ENCODE measurements at regions not wholly inside any gene's neighbourhood (a gene's known extent, or its start where the extent isn't known, plus 50 kb on each side); places are given as distances from the start of the nearest gene placed in this dataset.

DNA sequence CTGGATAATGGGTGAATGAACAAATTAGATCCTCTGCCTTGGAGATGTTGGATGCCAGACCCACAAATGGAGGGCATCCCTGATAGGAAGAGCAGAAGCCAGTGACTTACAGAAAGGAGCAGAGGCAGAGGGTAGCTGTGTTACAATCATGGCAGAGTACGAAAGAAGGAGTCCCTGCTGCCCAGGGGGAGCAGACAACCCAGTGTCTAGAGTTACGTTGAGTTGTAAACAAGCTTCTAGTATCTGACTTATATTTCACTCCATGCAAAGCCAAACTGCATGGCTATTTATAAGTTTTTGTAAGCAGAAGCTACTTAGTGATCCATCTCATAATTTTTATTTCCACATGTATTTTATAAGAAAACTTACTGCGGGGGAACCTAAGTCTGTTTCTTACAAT is 56.2 kb upstream of the A1CF start:
- no peak for ATAC-seq
- H3K9me3 ChIP-seq (ENCODE audit: low read length): no peaks in the 10 kb centered on the region
- no peak for FAIRE-seq

DNA sequence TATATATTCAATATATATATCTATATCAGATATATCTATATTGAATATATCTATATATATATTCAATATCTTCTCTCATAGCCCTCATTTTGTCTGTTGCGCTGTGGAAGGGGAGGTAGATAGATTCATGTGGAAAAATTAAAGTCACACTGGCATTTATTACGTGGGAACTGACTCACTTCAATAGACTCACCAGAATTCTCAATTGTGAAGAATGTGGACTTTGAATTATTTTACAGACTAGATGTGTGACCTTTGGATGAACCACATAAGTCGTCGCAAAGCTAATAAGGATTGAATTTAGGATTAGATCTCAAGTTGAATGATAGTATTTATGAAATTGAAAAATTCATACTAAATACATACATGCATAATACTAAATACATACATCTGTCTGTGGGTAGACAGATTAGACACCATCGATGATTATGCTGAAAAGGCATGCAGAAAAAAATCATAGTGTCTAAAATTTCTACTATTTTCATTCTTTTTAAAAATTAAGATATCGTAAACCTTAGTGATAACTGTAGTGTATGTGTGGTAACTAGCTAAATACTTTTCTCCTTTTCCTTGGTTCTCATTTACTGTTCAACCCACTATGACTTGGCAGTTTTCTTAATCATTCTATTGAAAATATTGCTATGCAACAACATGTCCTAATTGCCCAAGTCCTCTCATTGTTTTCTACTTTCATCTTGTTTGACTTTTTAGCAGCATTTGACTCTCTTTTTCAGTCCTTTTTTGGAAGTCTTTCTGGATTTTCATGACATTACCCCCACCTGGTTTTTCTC is 61.8 kb upstream of the A1CF start:
- H3K27me3 ChIP-seq (ENCODE audit: control insufficient read depth in 1 of 2, insufficient read depth in 2 of 2, low read length in 2 of 2): no peaks in the 10 kb centered on the region

More for the DNA sequence above, 56.2 kb upstream of the A1CF start:
- Histone ChIP-seq H3K9ac (ENCODE audit: insufficient read depth, low read depth, low read length) (no peak overlapping the region), H3K27me3 (ENCODE audit: control insufficient read depth in 1 of 2, insufficient read depth in 2 of 2, low read length in 2 of 2) (no peaks in the 10 kb centered on the region), H3K4me1 (ENCODE audit: insufficient read depth, low read length) (no peaks in the 10 kb centered on the region), H3K4me2 (ENCODE audit: low read depth, low read length) (no peak overlapping the region), H3K79me2 (ENCODE audit: insufficient read depth, low read length) (no peaks in the 10 kb centered on the region), H4K20me1 (ENCODE audit: insufficient read depth, low read length) (no peaks in the 10 kb centered on the region), H3K27ac (ENCODE audit: extremely low read length, insufficient read depth, low read length) (no peak overlapping the region), H3K4me3 (replicated peaks in 1 of 3; ENCODE audit: insufficient read depth in 1 of 3, low read depth in 2 of 3, low read length in 3 of 3) (no peak overlapping the region), H3K36me3 (replicated peaks in 1 of 2; ENCODE audit: control insufficient read depth in 1 of 2, insufficient read depth in 2 of 2, low read length in 2 of 2) (no peaks in the 10 kb centered on the region), H2AFZ (ENCODE audit: low read length) (no peak overlapping the region)
- TF ChIP-seq, protein P1, sequence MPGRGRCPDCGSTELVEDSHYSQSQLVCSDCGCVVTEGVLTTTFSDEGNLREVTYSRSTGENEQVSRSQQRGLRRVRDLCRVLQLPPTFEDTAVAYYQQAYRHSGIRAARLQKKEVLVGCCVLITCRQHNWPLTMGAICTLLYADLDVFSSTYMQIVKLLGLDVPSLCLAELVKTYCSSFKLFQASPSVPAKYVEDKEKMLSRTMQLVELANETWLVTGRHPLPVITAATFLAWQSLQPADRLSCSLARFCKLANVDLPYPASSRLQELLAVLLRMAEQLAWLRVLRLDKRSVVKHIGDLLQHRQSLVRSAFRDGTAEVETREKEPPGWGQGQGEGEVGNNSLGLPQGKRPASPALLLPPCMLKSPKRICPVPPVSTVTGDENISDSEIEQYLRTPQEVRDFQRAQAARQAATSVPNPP (CRISPR knock-in tag; IDR thresholded peaks at IDR 0.05): no peak
- no peak for TF ChIP-seq THAP11 (CRISPR knock-in tag; IDR thresholded peaks at IDR 0.05)
- DNase-seq (ENCODE audit: low spot score): no peak
- BruUV-seq (replicated peaks): no TSS peak
- ChIA-PET CTCF (ENCODE audit: low intra/inter-chr PET ratio, low total read pairs) (no interaction called here), POLR2A (no interaction called here)
- 4% methylated on average over 3 of the region's 3 CpGs for WGBS (ENCODE audit: low lambda C conversion rate)
- intact Hi-C loops (cut with micrococcal nuclease; ENCODE audit: unreplicated experiment): no loop called here
- in situ Hi-C loops (cut with HindIII; ENCODE audit: extremely low pct_ligation_motif_present, low pct_unique_long_range_greater_than_20kb): no loop called here

More for the DNA sequence above, 61.8 kb upstream of the A1CF start:
- Histone ChIP-seq H2AFZ (ENCODE audit: low read length) (no peak overlapping the region), H3K4me3 (replicated peaks in 1 of 3; ENCODE audit: insufficient read depth in 1 of 3, low read depth in 2 of 3, low read length in 3 of 3) (no peak overlapping the region), H3K9ac (ENCODE audit: insufficient read depth, low read depth, low read length) (no peak overlapping the region), H3K4me1 (ENCODE audit: insufficient read depth, low read length) (no peaks in the 10 kb centered on the region), H3K9me3 (ENCODE audit: low read length) (no peaks in the 10 kb centered on the region), H3K27ac (ENCODE audit: extremely low read length, insufficient read depth, low read length) (no peak overlapping the region), H4K20me1 (ENCODE audit: insufficient read depth, low read length) (no peaks in the 10 kb centered on the region), H3K4me2 (ENCODE audit: low read depth, low read length) (no peak overlapping the region), H3K79me2 (ENCODE audit: insufficient read depth, low read length) (no peaks in the 10 kb centered on the region), H3K36me3 (replicated peaks in 1 of 2; ENCODE audit: control insufficient read depth in 1 of 2, insufficient read depth in 2 of 2, low read length in 2 of 2) (no peaks in the 10 kb centered on the region)
- intact Hi-C loops (cut with micrococcal nuclease; ENCODE audit: unreplicated experiment): no loop called here
- 24% methylated on average over 6 of the region's 6 CpGs for WGBS (ENCODE audit: low lambda C conversion rate)
- DNase-seq (ENCODE audit: low spot score) (no peak), FAIRE-seq (no peak), ATAC-seq (no peak)
- in situ Hi-C loops (cut with HindIII; ENCODE audit: extremely low pct_ligation_motif_present, low pct_unique_long_range_greater_than_20kb): no loop called here
- no peak for TF ChIP-seq GATAD2A (CRISPR knock-in tag; IDR thresholded peaks at IDR 0.05)
- no peak for TF ChIP-seq ONECUT2 (CRISPR knock-in tag; IDR thresholded peaks at IDR 0.05)
- TF ChIP-seq NFKB2 (CRISPR knock-in tag; IDR thresholded peaks at IDR 0.05; ENCODE audit: borderline replicate concordance): no peak
- TF ChIP-seq TMF1 (CRISPR knock-in tag; IDR thresholded peaks at IDR 0.05; ENCODE audit: low read depth): no peak
- peak; percentile 50 for TF ChIP-seq NFE2L2 (IDR thresholded peaks at IDR 0.05; ENCODE audit: low read length)
- BruUV-seq (replicated peaks): no TSS peak
- POLR2A ChIA-PET: no interaction called here
- CTCF ChIA-PET (ENCODE audit: low intra/inter-chr PET ratio, low total read pairs): no interaction called here
